HG02798 (cell line): ENCODE measurements at regions not wholly inside any gene's neighbourhood (a gene's known extent, or its start where the extent isn't known, plus 50 kb on each side); places are given as distances from the start of the nearest gene placed in this dataset.
"Not testable (repeated sequence)": the region's sequence is repeated elsewhere in the genome, so short reads cannot be mapped to it uniquely, and the experiment has no call there.

ENCODE experiments used
- ATAC-seq: cut with Tn5 transposase; IDR thresholded peaks from one replicate; pipeline ENCODE4 v1.9.1; 2021; ENCODE audit warnings: mild to moderate bottlenecking; ENCODE audit not compliant: unreplicated experiment, poor library complexity

DNA sequence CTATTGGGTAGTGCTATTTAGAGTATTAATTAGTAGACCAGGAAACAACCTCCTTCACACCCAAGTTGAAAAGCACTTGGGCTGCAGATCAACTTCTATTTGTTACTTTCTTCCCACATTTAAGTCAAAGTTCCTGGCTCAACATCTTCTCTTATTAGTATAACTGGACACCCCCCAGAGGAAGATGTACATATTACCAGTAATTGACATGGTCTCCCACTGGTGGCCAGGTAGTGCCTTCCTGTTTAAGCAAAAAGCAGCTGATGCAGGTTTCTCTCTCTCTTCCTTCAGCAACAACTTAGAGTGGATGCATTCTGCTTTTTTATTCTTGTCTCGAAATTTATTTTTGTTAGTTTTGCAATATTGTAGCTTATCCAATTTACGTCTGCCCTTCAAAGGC is 438.1 kb downstream of the GBA3 start:
- ATAC-seq: no peak

DNA sequence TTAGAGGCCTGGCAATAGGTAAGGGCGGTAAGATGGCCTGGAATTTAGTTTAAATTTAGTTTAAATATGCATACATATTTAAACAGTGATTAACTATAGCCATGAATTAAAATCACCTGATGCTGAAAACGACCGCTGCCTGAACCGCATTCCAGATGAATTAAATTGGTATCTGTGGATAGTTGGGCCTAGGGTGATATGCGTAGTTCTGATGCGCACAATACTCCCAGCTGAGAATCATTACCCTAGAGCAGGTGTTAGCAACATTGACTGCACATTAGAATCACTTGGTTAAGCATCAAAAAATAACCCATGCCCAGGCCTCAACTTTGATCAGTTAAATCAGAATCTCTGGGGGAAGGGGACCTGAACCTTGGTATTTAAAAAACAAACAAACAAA is 432.4 kb downstream of the GBA3 start:
- no peak for ATAC-seq

DNA sequence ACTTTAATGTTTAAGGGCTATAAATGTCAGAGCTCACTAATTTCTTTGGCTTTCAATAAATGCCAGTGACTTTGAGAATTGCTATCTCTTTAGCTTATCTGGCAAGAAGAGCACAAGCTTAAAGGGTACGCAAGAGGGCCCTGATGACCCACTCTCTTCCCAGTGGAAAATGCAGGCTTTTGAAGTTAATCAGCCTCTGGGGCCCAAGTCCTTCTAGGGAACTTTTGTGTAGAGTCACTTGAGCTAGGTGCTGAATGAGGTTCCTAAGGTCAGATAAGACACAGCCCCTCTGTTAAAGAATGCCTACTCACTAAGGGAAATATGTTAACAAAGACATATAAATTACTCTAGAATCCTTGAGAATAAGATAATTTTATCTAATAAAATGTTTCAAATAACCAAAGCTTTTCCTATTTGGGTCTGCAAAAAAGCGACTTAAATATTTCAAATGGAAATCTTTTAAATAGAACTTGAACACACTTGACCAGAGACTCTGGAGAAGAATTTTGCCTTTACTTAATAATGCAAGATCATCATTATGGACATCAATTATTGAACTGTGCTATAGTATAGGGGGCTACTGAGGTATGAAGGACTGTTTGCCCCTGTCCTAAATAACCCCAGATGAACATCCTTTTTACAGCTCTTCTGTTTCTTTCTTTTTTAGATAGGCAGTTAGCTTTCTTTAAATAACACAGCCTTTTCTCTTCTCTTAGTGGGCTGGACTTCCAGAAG is 430.1 kb downstream of the GBA3 start:
- no peak for ATAC-seq

DNA sequence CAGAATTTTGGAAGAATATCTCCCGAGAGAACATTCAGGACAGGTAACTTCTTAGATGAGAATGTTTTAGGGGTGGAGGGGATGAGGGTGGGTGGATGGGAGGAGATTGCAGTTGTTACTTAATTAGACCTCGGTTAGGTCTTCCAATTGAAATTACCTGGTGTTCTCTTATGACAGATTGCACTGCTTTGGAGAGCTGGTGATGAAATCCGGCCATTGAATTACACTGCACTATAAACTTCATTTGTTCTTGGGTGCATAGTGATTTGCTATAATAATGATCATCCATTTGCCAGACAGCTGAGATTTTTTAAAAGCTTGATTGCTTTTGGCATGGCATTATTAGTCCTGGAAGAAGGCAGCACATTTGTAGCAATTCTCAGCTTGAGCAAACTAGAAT is 427.6 kb downstream of the GBA3 start:
- ATAC-seq: no peak

DNA sequence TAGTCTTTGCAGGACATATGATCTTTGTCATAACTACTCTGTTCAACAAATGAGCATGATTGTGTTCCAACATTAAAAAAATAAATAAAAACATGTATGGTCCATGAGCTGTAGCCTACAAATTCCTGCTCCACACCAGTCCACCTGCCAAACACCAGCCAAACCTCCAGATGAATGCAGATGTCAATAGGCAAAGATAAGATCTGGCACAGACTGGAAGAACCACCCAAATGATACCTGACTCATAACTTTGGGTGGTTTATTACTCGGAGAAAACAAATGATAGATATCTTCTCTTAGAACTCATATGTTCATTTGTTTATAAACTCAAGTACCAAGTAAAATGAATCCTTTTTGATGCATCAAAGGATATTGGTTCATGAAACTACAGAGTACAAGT is 425.1 kb downstream of the GBA3 start:
- ATAC-seq: no peak

DNA sequence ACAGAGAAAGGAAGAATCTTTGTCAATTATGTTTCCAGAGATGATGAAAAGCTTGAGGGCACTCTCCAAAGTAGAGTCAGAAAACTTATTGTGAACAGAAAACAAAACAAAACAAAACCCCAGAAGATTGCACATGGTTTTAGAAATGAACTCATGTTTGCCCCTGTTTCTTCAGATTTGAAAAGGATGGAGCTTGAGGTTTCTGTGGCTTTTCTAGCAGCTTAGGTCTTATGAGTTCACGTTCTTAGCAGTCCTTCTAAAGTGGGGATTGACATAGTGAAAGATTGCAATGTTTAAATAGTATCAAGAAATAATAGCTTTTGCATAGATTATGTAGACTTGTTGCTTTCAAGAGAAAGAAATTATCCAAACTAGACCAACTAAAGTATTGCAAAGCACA is 421.8 kb downstream of the GBA3 start:
- ATAC-seq: no peak

DNA sequence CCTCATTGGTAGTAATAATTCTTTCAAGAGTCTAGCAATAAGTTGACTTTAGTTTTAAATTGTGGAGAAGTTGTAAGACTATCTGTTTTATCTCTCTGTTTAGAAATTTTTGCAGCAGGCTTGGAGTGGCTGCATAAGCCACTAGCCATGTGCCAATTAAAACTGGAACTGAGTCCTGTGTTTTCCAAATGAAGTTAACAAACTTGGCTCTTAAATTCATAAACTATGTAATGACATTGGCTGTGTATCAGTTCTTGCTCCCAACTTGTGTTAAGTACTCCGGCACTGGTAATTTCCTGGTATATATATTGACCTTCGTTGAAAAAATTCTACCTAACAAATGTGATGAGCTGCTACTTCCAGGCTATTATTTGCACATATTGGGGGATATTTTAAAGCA is 420.4 kb downstream of the GBA3 start:
- ATAC-seq: no peak

DNA sequence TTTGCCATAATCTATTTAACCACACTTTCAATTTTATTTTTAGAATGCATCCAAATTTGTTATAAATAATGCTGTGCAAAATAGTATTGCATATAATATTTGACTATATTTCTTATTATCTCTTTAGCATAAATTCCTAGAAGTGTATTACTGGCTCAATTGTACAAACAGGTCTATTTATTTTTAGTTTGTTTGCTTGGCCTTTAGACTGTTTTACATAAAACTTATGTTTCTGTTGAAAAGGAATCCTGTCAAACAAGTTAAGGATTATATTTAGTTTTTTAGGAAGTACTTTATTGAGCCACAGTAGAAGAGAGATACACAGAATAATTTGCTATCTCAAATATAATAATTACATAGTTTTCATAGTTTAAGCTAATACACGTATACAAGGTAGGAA is 413.8 kb downstream of the GBA3 start:
- ATAC-seq: no peak

DNA sequence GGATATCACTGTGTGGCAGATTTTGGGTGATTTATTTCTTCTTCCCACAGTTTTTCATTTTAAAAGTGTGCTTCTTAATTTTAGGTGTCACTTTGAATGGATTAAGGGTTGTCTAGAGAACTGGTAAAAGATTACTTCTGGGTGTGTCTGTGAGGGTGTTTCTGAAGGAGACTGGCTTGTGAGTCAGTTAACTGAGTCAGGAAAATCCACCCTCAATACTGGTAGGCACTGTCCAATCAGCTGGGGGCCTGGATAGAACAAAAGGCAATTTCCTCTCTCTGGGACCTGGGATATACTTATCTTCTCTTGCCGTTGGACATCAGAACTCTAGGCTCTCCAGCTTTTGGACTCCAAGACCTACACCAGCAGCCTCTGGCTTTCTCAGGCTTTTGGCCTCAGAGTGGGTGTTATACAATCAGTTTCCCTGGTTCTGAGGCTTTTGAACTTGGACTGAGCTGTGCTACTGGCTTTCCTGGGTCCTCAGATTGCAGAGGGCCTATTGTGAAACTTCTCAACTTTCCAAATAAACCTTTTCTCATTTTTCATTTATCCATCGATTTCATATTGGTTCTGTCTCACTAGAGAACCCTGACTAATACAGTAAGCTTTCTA is 413.1 kb downstream of the GBA3 start:
- ATAC-seq: no peak

DNA sequence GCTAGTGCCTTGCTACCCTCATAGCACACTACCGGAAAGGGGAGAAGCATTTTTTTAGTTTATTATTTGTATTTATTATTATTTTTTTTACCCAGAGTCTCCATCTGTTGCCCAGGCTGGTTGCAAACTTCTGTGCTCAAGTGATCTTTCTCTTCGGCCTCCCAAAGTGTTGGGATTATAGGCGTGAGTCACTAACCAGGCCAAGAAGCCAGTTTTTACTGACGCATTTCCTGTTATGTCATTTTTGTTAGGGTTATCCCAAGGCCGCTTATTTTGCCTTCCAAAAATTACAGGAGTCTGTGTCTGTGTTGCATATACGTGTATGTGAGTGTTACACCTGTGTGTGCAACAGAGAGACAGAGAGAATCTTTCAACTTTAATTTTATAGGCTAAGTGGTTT is 404.5 kb downstream of the GBA3 start:
- no peak for ATAC-seq

DNA sequence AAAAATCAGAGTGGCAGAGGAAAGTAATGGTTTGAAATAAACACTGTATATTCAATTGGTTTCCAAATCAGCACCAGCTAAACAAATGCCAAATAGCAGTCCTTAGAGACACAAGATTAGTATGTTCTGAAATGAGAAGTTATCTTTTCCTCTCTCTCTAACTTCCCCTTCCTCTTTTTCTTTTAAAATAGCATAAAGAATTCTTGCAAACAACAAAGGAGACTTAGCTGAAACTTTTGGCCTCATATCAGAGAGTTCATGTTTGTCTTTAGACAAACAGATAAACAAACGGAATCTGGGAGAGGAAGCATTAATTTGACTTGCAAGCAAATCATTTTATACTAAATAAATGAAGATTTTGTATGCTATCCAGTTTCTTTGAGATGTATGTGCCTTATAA is 399.0 kb downstream of the GBA3 start:
- ATAC-seq: no peak

DNA sequence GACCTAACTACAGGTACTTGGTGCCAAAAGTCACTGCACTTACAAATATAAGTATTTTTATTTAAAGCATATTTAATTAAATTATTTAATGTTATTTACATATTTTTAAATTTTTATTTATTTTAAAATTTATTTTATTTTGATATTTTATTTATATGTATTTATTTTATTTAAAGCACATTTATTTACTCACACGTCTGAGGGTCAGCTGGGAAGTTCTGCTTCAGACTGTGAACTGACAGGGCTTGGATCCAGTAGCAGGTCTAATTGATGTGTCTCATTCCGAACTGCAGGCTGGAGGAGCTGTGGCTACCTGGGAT is 392.5 kb downstream of the GBA3 start:
- no peak for ATAC-seq

DNA sequence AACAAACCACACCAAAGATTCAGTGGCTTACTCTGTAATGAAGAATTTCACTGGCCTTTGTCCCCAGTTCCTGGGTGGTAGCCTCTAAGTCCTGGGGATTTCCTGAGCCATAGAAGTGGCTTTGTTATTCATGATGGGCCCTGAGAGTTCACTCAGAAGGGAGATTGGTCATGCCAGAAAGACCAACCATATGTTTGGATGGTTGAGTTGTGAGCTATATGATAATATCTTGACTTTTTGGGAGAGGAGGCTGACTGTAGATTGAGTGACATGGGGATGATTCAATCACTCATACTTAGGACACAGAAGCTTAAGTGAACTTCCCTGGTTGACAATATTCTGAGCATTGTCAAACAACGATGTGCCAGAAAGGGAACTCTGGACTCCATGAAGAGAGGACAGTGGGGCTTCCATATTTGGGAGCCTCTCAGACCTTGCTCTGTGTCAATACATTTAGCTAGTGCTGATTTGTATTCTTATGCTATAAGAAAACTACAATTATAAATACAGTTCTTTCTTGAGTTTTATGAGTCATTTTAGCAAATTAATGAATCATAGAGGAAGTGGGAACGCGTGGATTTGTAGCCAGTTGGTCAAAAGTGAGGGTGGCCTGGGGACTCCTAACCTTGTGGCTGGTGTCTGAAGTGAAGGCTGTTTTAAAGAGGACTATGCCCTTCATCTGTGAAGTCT is 392.0 kb downstream of the GBA3 start:
- no peak for ATAC-seq

DNA sequence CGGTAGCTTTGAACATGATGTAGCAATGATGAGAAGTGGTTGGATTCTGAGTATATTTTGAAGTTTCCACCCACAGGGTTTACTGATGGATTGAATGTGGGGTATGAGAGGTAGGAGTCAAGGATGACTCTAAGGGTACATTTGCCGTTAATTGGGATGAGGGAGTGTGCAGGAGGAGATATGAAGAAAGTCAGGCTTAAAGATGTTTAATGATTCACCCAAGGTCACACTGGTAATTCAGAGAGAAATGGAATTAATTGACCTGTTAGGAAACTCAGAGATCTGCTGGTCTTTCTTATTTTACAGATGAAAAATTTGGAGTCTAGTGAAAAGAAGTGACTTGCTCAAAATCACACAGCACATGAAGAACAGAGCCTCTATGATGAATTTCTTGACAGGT is 390.7 kb downstream of the GBA3 start:
- no peak for ATAC-seq

DNA sequence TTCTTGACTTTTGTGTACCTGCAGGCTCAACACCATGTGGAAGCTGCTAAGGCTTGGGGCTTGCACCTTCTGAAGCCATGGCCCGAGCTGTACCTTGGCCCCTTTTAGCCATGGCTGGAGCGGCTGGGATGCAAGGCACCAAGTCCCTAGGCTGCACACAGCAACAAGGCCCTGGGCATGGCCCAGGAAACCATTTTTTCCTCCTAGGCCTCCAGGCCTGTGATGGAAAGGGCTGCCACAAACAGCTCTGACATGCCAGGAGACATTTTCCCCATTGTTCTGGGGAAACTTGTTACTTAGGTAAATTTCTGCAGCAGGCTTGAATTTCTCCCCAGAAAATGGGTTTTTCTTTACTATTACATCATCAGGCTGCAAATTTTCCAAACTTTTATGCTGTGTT is 387.4 kb downstream of the GBA3 start:
- not testable (repeated sequence) for ATAC-seq

DNA sequence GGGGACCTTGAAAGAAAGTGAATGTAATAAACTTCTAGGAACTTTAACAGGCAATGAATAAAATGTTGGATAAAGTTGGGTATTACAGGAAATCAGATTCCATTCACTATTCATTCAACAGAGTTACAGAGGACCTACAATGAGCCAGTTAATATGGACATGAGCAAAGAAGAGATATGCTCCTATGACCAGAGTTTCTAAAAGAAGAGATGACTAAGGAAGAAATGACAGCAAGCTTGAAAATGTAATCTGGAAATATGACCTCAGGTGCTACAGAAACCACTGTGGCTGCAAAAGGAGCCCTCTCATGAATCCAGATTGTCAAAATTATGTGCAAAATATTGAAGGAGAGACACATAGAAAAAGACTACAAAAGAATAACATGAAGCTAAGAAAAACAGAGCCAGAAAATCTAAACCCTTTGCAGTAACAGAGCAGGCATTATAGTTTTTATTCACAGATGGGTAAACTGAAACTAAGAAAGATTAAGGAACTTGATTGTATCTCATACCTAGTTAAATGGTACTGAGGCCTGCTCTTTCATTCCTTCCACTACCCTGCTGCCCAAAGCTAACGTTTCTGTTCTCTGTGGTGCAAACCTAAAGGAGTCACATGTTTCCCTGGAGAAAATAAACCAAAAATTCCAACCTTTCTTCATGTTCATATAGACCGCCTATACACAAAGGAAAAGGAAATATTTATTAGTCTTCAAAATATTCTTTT is 378.3 kb downstream of the GBA3 start:
- ATAC-seq: no peak

DNA sequence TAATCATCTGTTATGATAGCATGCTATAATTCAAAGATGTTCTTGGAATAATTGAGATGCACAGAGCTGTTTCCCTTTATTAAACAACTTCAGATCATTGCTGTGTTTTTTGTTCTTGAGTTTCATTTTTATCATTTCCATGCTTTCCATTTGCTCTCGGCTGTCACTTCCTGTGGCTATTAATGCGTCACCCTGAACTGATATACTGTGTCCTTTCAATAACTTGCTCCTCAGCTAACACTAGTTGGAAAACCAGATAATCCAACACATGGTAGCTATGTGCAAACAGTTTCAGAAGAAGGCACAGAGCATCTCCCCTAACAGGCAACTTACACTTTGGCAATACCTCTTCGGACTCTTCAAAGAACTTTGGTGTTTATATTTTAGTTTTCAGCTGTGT is 376.0 kb downstream of the GBA3 start:
- ATAC-seq: no peak

DNA sequence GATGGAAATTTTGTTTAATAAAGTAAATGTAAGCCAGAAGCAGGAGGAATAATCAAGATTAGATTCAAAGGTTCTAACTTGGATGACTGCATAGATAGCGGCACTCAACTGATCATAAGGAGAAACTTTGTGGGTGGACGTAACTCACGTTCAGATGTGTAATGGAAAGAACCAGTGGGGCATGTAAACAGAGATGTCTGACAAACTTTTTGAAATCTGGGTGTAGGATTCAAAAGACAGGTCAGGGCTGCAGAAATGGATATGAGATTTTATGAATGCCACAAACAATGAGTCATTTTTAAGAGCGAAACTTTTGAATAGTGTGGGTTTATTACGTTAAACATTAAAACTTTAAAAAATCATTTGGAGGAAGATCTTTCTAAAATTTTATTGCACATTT is 375.6 kb downstream of the GBA3 start:
- no peak for ATAC-seq

DNA sequence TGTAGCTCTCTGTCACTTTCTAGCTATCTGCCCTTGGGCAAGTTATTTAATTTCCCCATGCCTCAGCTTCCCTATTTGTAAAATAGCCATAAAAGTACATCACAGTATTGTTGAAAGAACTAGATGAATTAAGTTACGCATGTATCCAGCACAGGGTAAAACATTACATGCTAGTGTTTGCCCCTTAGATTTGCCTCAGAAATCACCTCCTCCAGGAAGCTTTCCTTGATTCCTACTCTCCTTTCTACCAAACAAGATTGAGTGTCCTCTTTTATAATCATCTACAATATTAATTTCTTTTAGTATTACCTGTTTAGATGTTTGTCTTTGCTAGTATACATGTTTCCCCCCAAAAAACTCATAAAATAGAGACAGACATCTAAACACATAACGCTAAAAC is 369.5 kb downstream of the GBA3 start:
- no peak for ATAC-seq

DNA sequence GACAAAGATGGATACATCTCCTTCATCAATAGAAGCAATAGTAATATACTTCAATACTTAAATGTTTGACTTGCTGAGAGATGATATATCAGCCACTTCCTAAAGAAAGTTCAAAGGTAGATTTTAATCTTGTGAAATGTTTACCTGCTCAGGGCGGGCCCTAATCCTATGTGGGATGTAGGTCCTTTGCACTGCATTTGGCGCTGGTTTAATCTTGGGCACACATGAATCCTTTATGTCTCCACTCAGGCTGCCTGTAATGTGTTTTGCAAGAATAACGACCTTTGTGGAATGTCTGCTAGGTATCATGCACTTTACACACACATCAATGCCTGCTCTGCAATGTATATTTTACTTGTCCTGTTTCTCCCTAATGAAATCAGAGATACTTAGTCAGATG is 368.7 kb downstream of the GBA3 start:
- ATAC-seq: no peak

DNA sequence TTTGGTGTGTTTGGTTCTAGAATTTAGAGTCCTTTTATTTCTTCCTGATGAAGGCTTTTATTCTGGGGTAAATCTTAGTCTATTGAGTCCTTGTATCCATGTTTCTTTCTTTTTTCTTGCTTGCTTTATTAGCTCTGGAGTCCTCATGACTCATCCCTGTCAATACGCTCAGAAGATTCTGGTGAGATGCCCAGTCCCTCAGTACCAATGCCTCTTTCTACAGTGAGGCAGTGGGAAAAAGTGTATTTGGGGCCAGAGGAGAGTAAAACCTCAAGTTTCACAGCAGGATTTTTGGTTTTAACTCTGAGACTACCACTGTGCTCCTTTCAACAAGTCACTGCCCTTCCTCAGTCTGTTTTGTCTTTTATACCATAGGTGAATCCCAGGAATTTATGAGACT is 368.0 kb downstream of the GBA3 start:
- ATAC-seq: no peak
